ENCODE measurements at regions not wholly inside any gene's neighbourhood (a gene's known extent, or its start where the extent isn't known, plus 50 kb on each side); places are given as distances from the start of the nearest gene placed in this dataset.

GRCh38 chr5:152501294-152501693, 96.2 kb upstream of the NMUR2 start:
- Histone ChIP-seq H2BK120ac (replicated peaks; ENCODE audit: low read depth, low read length) (no peak overlapping the region), H2BK15ac (ENCODE audit: low read length) (no peak overlapping the region), H3K23me2 (ENCODE audit: low read depth, low read length) (no peaks in the 10 kb centered on the region), H3K23ac (ENCODE audit: insufficient read length) (no peak overlapping the region), H3K27ac (ENCODE audit: low read depth, low read length) (no peak overlapping the region), H3K79me2 (ENCODE audit: control insufficient read depth in 1 of 2, insufficient read depth in 2 of 2, low read length in 2 of 2) (no peaks in the 10 kb centered on the region), H3K79me1 (ENCODE audit: low read depth, low read length) (no peaks in the 10 kb centered on the region), H3K9me3 (ENCODE audit: insufficient read depth in 2 of 2, low read depth in 1 of 2, low read length in 1 of 2) (no peaks in the 10 kb centered on the region), H3K4me2 (ENCODE audit: insufficient read depth in 1 of 2, low read depth in 2 of 2, low read length in 2 of 2) (no peak overlapping the region), H3K4ac (replicated peaks; ENCODE audit: insufficient read length, low read depth, low read length) (no peak overlapping the region), H2BK5ac (ENCODE audit: low read depth, low read length) (no peak overlapping the region), H2BK20ac (ENCODE audit: low read length) (no peak overlapping the region), H2AK5ac (ENCODE audit: low read depth, low read length) (no peak overlapping the region), H2BK12ac (ENCODE audit: low read depth, low read length) (no peak overlapping the region), H4K8ac (ENCODE audit: extremely low read depth, insufficient read depth, low read length) (no peak overlapping the region), H3K9ac (replicated peaks in 1 of 4; ENCODE audit: extremely low read depth in 1 of 4, low read depth in 3 of 4, low read length in 3 of 4) (no peak overlapping the region), H4K5ac (ENCODE audit: insufficient read length, low read depth, low read length) (no peak overlapping the region), H4K20me1 (replicated peaks in 1 of 2; ENCODE audit: control insufficient read depth in 1 of 2, insufficient read depth in 2 of 2, low read length in 2 of 2) (no peaks in the 10 kb centered on the region), H3K4me1 (replicated peaks in 1 of 4; ENCODE audit: control insufficient read depth in 3 of 4, insufficient read depth in 4 of 4, low read length in 3 of 4) (0 out of 7 replicates have a peak, but pooled peaks cover 0 to 3% (median 0%) of the 10 kb centered on the region in 4 experiments), H3K14ac (ENCODE audit: insufficient read length) (no peak overlapping the region), H4K91ac (replicated peaks; ENCODE audit: insufficient read length, low read length) (no peak overlapping the region), H3K18ac (ENCODE audit: extremely low read depth, low read length) (no peak overlapping the region), H3K56ac (replicated peaks; ENCODE audit: insufficient read length, low read depth, low read length) (no peak overlapping the region), H3K27me3 (replicated peaks in 1 of 4; ENCODE audit: control insufficient read depth in 3 of 4, extremely low read depth in 1 of 4, insufficient read depth in 3 of 4, low read length in 3 of 4) (no peaks in the 10 kb centered on the region), H3K4me3 (ENCODE audit: extremely low read depth in 1 of 4, insufficient read depth in 2 of 4, low read depth in 3 of 4, low read length in 4 of 4) (no peak overlapping the region), H3K36me3 (ENCODE audit: control insufficient read depth in 2 of 4, insufficient read depth in 4 of 4, low read length in 3 of 4) (no peaks in the 10 kb centered on the region), H2AFZ (ENCODE audit: low read length) (no peak overlapping the region)
- 93% methylated on average over 2 of the region's 2 CpGs; no CpG with 5 or more reads in 1 of the 2 experiments for WGBS, 2 experiments (ENCODE audit: extremely low coverage in 1 of 2, insufficient coverage in 1 of 2, insufficient read length in 1 of 2, insufficient replicate concordance in 2 of 2, low coverage in 1 of 2, low lambda C conversion rate in 2 of 2, missing lambda C conversion rate in 1 of 2)
- no peak for FAIRE-seq
- TF ChIP-seq CREB1 (IDR thresholded peaks at IDR 0.05), result no peak
- TF ChIP-seq KDM1A (IDR thresholded peaks at IDR 0.05; ENCODE audit: borderline replicate concordance, low read length), result no peak
- TF ChIP-seq JUN (IDR thresholded peaks at IDR 0.05; ENCODE audit: low read depth, low read length), result no peak
- CTCF ChIA-PET (ENCODE audit: partially characterized antibody), result interaction anchor here (0.6 to 1.2 kb wide), 6 partner anchors 11 to 677 kb away, joined by 3 read pairs; no protein-coding TSS in a partner anchor
- POLR2A ChIA-PET (ENCODE audit: partially characterized antibody), result no interaction called here
- DNase-seq (ENCODE audit: low read depth in 1 of 2, low spot score in 2 of 2), result no peak
